Esophagus muscularis mucosa (tissue), 4 donors: ENCODE measurements at regions not wholly inside any gene's neighbourhood (a gene's known extent, or its start where the extent isn't known, plus 50 kb on each side); places are given as distances from the start of the nearest gene placed in this dataset.
A peak's percentile ranks its signal among the peaks of the same experiment; 100 is the strongest.
"Not testable (repeated sequence)": the region's sequence is repeated elsewhere in the genome, so short reads cannot be mapped to it uniquely, and the experiment has no call there.

ENCODE experiments used
- DNase-seq: peaks from one replicate; pipeline ENCODE4 v3.0.0-alpha.2; 2017; ENCODE audit errors: extremely low spot score
- H3K27ac ChIP-seq, 4 donors: fragments of 200-600 bp; sonication (generic); replicated peaks in 1 of 4; 1 replicate in 3 of 4; 2 replicates in 1 of 4; pipeline ENCODE4 v1.5.1; 2016 to 2019; ENCODE audit warnings: mild to moderate bottlenecking in 1 of 4
- H3K27me3 ChIP-seq, 4 donors: fragments of 200-600 bp; sonication (generic); one replicate each; pipeline versions ENCODE4 v1.5.1 to v1.6.0; 2016 to 2019
- H3K36me3 ChIP-seq, 4 donors: fragments of 200-600 bp; sonication (generic); one replicate each; pipeline ENCODE4 v1.5.1; 2016 to 2019
- H3K4me1 ChIP-seq, 4 donors: fragments of 200-600 bp; sonication (generic); one replicate each; pipeline ENCODE4 v1.5.1; 2016 to 2019
- H3K4me3 ChIP-seq, 4 donors: fragments of 200-600 bp; sonication (generic); 1 replicate in 2 of 4; 2 replicates in 2 of 4; pipeline ENCODE4 v1.5.1; 2016 to 2019; ENCODE audit warnings: mild to moderate bottlenecking in 4 of 4, moderate library complexity in 1 of 4
- H3K9me3 ChIP-seq, 4 donors: fragments of 200-600 bp; sonication (generic); 1 replicate in 3 of 4; 2 replicates in 1 of 4; pipeline ENCODE4 v1.5.1; 2016 to 2019
- CTCF ChIP-seq, 3 experiments: fragments of 200-600 bp in 2 of 3; fragments of 450-650 bp in 1 of 3; sonication (generic) in 2 of 3; IDR thresholded peaks; one replicate each; pipeline ENCODE4 v1.5.1; 2017 to 2019; ENCODE audit warnings: antibody characterized with exemption in 3 of 3, mild to moderate bottlenecking in 2 of 3, moderate library complexity in 1 of 3
- EP300 ChIP-seq: sonication (generic); formaldehyde crosslinking; IDR thresholded peaks from one replicate; pipeline ENCODE4 v1.6.1; 2017; ENCODE audit warnings: antibody characterized with exemption
- POLR2A ChIP-seq: fragments of 450-650 bp; IDR thresholded peaks from one replicate; pipeline ENCODE4 v1.6.1; 2017; ENCODE audit warnings: antibody characterized with exemption, moderate library complexity, mild to moderate bottlenecking, low read depth
- POLR2AphosphoS5 ChIP-seq, 2 donors: sonication (generic); formaldehyde crosslinking; IDR thresholded peaks; one replicate each; pipeline ENCODE4 v1.6.1; 2017; ENCODE audit warnings: antibody characterized with exemption in 2 of 2
- WGBS: methylation state at CpG from one replicate; pipeline ENCODE4 v1.1.5; 2018; 5-methylcytosine and 5-hydroxymethylcytosine counted together
- intact Hi-C: fragments of 100-400 bp; cut with DNase I; formaldehyde crosslinking; loops from one replicate; pipeline ENCODE4 v1.15.1; 2023

DNA sequence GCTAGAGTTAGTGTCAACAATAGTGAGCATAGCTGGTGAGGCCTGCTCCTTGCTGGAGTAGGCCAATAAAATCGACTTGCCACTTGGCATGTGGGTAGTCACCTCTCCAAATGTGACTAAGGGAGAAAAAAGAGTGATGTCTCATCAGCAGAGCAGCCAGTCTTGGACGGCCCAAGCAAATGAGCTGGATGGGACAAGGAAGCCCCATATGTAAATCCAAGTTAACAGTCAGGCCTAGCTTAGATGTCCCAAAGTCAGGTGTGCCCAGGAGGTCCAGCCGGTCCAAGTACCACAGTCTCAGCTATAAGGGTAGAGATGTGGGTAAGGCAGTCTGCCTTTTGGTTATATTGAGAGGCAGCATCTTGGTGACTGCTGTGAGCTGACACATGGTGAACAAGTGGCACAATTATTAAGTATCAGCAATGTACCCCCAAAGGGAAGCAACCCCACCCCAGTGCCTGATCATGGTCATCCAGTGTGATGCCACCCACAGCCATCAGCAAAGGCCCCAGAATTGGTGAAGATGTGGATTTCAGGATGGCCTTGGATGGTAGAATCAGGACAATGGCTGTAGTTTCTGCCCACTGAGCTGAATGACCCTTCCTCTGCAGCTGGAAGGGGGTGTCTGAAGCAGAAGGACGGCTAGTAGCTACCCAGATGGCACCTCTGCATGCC, 83.4 kb downstream of the TNFRSF13B start:
- no peaks in the 10 kb centered on the region for H3K9me3 ChIP-seq
- H3K27me3 ChIP-seq, result no peaks in the 10 kb centered on the region
- no peak overlapping the region for H3K4me3 ChIP-seq
- H3K36me3 ChIP-seq, result no peaks in the 10 kb centered on the region
- H3K4me1 ChIP-seq, result no peaks in the 10 kb centered on the region
- intact Hi-C loops, result no loop called here
- TF ChIP-seq POLR2A, result no peak
- no peak for TF ChIP-seq POLR2AphosphoS5 (IDR thresholded peaks at IDR 0.05)
- no peak for TF ChIP-seq EP300
- no peak for TF ChIP-seq CTCF (IDR thresholded peaks at IDR 0.05)
- no peak overlapping the region for H3K27ac ChIP-seq
- 76% methylated on average over 4 of the region's 4 CpGs for WGBS
- peak; percentile 77 for DNase-seq

- intact Hi-C loops, result no loop called here
- H3K27me3 ChIP-seq, result no peaks in the 10 kb centered on the region
These were observed 84.3 kb downstream of the TNFRSF13B start for GRCh38 chr17:16887523-16888095.

GRCh38 chr17:16886655-16887322, 85.1 kb downstream of the TNFRSF13B start:
- WGBS, result 62% methylated on average over 4 of the region's 4 CpGs
- H3K9me3 ChIP-seq, result no peaks in the 10 kb centered on the region
- no peaks in the 10 kb centered on the region for H3K27me3 ChIP-seq
- H3K27ac ChIP-seq, result no peak overlapping the region
- H3K4me3 ChIP-seq, result no peak overlapping the region
- no peaks in the 10 kb centered on the region for H3K4me1 ChIP-seq
- intact Hi-C loops, result no loop called here
- DNase-seq, result peak; percentile 90
- H3K36me3 ChIP-seq, result no peaks in the 10 kb centered on the region
- no peak for TF ChIP-seq POLR2A
- no peak for TF ChIP-seq CTCF (IDR thresholded peaks at IDR 0.05)
- no peak for TF ChIP-seq POLR2AphosphoS5 (IDR thresholded peaks at IDR 0.05)

More at GRCh38 chr17:16887523-16888095, 84.3 kb downstream of the TNFRSF13B start:
- Histone ChIP-seq H3K27ac (no peak overlapping the region), H3K36me3 (no peaks in the 10 kb centered on the region), H3K4me1 (no peaks in the 10 kb centered on the region), H3K4me3 (no peak overlapping the region), H3K9me3 (no peaks in the 10 kb centered on the region)
- WGBS, result 86% methylated on average over 4 of the region's 4 CpGs
- no peak for TF ChIP-seq CTCF (IDR thresholded peaks at IDR 0.05)
- no peak for TF ChIP-seq EP300
- no peak for TF ChIP-seq POLR2A
- no peak for TF ChIP-seq POLR2AphosphoS5 (IDR thresholded peaks at IDR 0.05)
- DNase-seq, result no peak

GRCh38 chr17:16885204-16885603, 86.7 kb downstream of the TNFRSF13B start:
- WGBS, result 84% methylated on average over 4 of the region's 6 CpGs
- intact Hi-C loops, H3K27me3 ChIP-seq, H3K36me3 ChIP-seq, DNase-seq, H3K4me3 ChIP-seq, H3K27ac ChIP-seq, H3K4me1 ChIP-seq, H3K9me3 ChIP-seq: not testable (repeated sequence)

- intact Hi-C loops, H3K27me3 ChIP-seq, H3K4me1 ChIP-seq, DNase-seq, H3K27ac ChIP-seq, H3K4me3 ChIP-seq, H3K36me3 ChIP-seq, H3K9me3 ChIP-seq: not testable (repeated sequence)
- 92% methylated on average over 7 of the region's 7 CpGs for WGBS
These were observed 89.0 kb downstream of the TNFRSF13B start for GRCh38 chr17:16882926-16883265.
